H9 (cell line): ENCODE measurements at regions not wholly inside any gene's neighbourhood (a gene's known extent, or its start where the extent isn't known, plus 50 kb on each side); places are given as distances from the start of the nearest gene placed in this dataset.

ENCODE experiments used
- DNase-seq: peaks from one replicate; pipeline ENCODE4 v3.0.0-alpha.2; 2017
- H2AFZ ChIP-seq: one replicate; pipeline ENCODE4 v1.6.1; 2013; ENCODE audit warnings: mild to moderate bottlenecking, low read length, control low read depth, moderate library complexity
- H2AK5ac ChIP-seq: 2 replicates; pipeline ENCODE4 v1.6.1; 2013; ENCODE audit warnings: low read length, control low read depth, mixed read lengths; ENCODE audit not compliant: insufficient read length
- H2BK120ac ChIP-seq: one replicate; pipeline ENCODE4 v1.6.1; 2013; ENCODE audit warnings: low read depth, mild to moderate bottlenecking, low read length, control low read depth, inconsistent platforms; ENCODE audit not compliant: poor library complexity, severe bottlenecking
- H2BK12ac ChIP-seq: 2 replicates; pipeline ENCODE4 v1.6.1; 2013; ENCODE audit warnings: low read length, control low read depth, mixed read lengths, low read depth; ENCODE audit not compliant: insufficient read length
- H2BK15ac ChIP-seq: 2 replicates; pipeline ENCODE4 v1.6.1; 2013; ENCODE audit warnings: low read depth, low read length, control low read depth
- H2BK20ac ChIP-seq: one replicate; pipeline ENCODE4 v1.6.1; 2013; ENCODE audit warnings: low read depth, mild to moderate bottlenecking, low read length, control low read depth, inconsistent platforms; ENCODE audit not compliant: poor library complexity, severe bottlenecking
- H2BK5ac ChIP-seq: 2 replicates; pipeline ENCODE4 v1.6.1; 2013; ENCODE audit warnings: low read length, control low read depth, mixed read lengths; ENCODE audit not compliant: insufficient read length
- H3K14ac ChIP-seq: 2 replicates; pipeline ENCODE4 v1.6.1; 2013; ENCODE audit warnings: low read length, control low read depth; ENCODE audit not compliant: insufficient read depth
- H3K18ac ChIP-seq: 2 replicates; pipeline ENCODE4 v1.6.1; 2013; ENCODE audit warnings: low read depth, mild to moderate bottlenecking, mixed read lengths, low read length, control low read depth; ENCODE audit not compliant: insufficient read length
- H3K23ac ChIP-seq: 2 replicates; pipeline ENCODE4 v1.6.1; 2013; ENCODE audit warnings: low read length, control low read depth, mixed read lengths, low read depth; ENCODE audit not compliant: insufficient read length
- H3K23me2 ChIP-seq: 2 replicates; pipeline ENCODE4 v1.6.1; 2013; ENCODE audit warnings: low read depth, mild to moderate bottlenecking, mixed read lengths, low read length, control low read depth; ENCODE audit not compliant: insufficient read length, poor library complexity, severe bottlenecking
- H3K27ac ChIP-seq: 2 replicates; pipeline ENCODE4 v1.5.1; 2013; ENCODE audit warnings: low read length, control low read depth, mixed read lengths, low read depth; ENCODE audit not compliant: insufficient read length
- H3K27me3 ChIP-seq: 2 replicates; pipeline ENCODE4 v1.6.1; 2013; ENCODE audit warnings: low read length, control low read depth, inconsistent platforms; ENCODE audit not compliant: insufficient read depth
- H3K4ac ChIP-seq: 2 replicates; pipeline ENCODE4 v1.6.1; 2013; ENCODE audit warnings: low read depth, mild to moderate bottlenecking, control low read depth, inconsistent platforms, low read length, moderate library complexity
- H3K4me1 ChIP-seq: 2 replicates; pipeline ENCODE4 v1.6.1; 2013; ENCODE audit warnings: low read length, control low read depth, inconsistent platforms; ENCODE audit not compliant: insufficient read depth
- H3K4me2 ChIP-seq: 2 replicates; pipeline ENCODE4 v1.6.1; 2013; ENCODE audit warnings: low read length, control low read depth, mixed read lengths; ENCODE audit not compliant: insufficient read length, insufficient read depth
- H3K56ac ChIP-seq: 2 replicates; pipeline ENCODE4 v1.6.1; 2013; ENCODE audit warnings: low read depth, mild to moderate bottlenecking, mixed read lengths, low read length, control low read depth; ENCODE audit not compliant: insufficient read length
- H3K79me1 ChIP-seq: 2 replicates; pipeline ENCODE4 v1.6.1; 2013; ENCODE audit warnings: low read depth, mild to moderate bottlenecking, moderate library complexity, low read length, control low read depth, inconsistent platforms; ENCODE audit not compliant: insufficient read depth, poor library complexity, severe bottlenecking
- H3K79me2 ChIP-seq: 2 replicates; pipeline ENCODE4 v1.6.1; 2013; ENCODE audit warnings: low read length, control low read depth, inconsistent platforms; ENCODE audit not compliant: insufficient read depth
- H3K9ac ChIP-seq: 2 replicates; pipeline ENCODE4 v1.6.1; 2013; ENCODE audit warnings: low read length, control low read depth, mixed read lengths; ENCODE audit not compliant: insufficient read length; ENCODE audit errors: extremely low read depth
- H3K9me3 ChIP-seq: one replicate; pipeline ENCODE4 v1.6.1; 2013; ENCODE audit warnings: low read depth, low read length, inconsistent platforms; ENCODE audit not compliant: control insufficient read depth
- H3T11ph ChIP-seq: one replicate; pipeline ENCODE4 v1.6.1; 2013; ENCODE audit warnings: mild to moderate bottlenecking, low read length, control low read depth, inconsistent platforms
- H4K20me1 ChIP-seq: one replicate; pipeline ENCODE4 v1.6.1; 2013; ENCODE audit not compliant: control insufficient read depth, insufficient read length, insufficient read depth
- H4K5ac ChIP-seq: 2 replicates; pipeline ENCODE4 v1.6.1; 2013; ENCODE audit warnings: low read depth, mild to moderate bottlenecking, mixed read lengths, low read length, control low read depth; ENCODE audit not compliant: insufficient read length
- H4K8ac ChIP-seq: replicated peaks from 2 replicates; pipeline ENCODE4 v1.6.1; 2013; ENCODE audit warnings: low read length, control low read depth, mixed read lengths, low read depth; ENCODE audit not compliant: insufficient read length
- H4K91ac ChIP-seq: 2 replicates; pipeline ENCODE4 v1.6.1; 2013; ENCODE audit warnings: low read depth, mild to moderate bottlenecking, moderate library complexity, mixed read lengths, low read length, control low read depth; ENCODE audit not compliant: insufficient read length
- H3K27ac Mint-ChIP-seq, 3 experiments: 2 replicates in 2 of 3; 3 replicates in 1 of 3; pipeline ENCODE4 v1.8.0; 2020 to 2021; ENCODE audit warnings: mixed read lengths in 3 of 3, mild to moderate bottlenecking in 1 of 3, moderate library complexity in 1 of 3
- H3K27me3 Mint-ChIP-seq: 2 replicates; pipeline ENCODE4 v1.8.0; 2021; ENCODE audit warnings: low read depth, mild to moderate bottlenecking, moderate library complexity, mixed read lengths
- H3K36me3 Mint-ChIP-seq, 3 experiments: 2 replicates in 2 of 3; 3 replicates in 1 of 3; pipeline ENCODE4 v1.8.0; 2020 to 2021; ENCODE audit warnings: low read depth in 3 of 3, mixed read lengths in 3 of 3; ENCODE audit not compliant: insufficient read depth in 1 of 3
- H3K4me1 Mint-ChIP-seq, 2 experiments: 2 replicates each; pipeline ENCODE4 v1.8.0; 2020; ENCODE audit warnings: mixed read lengths in 2 of 2
- H3K4me3 Mint-ChIP-seq, 2 experiments: 2 replicates in 1 of 2; 3 replicates in 1 of 2; pipeline ENCODE4 v1.8.0; 2020 to 2021; ENCODE audit warnings: mild to moderate bottlenecking in 2 of 2, mixed read lengths in 2 of 2, moderate library complexity in 1 of 2
- H3K9me3 Mint-ChIP-seq, 2 experiments: 2 replicates in 1 of 2; 3 replicates in 1 of 2; pipeline ENCODE4 v1.8.0; 2020; ENCODE audit warnings: mild to moderate bottlenecking in 2 of 2, mixed read lengths in 2 of 2, moderate library complexity in 1 of 2
- CTCF ChIP-seq: fragments of 200-600 bp; sonication (generic); conservative IDR thresholded peaks from 3 replicates; pipeline ENCODE4 v1.8.0; 2021; ENCODE audit warnings: antibody characterized with exemption, mild to moderate bottlenecking
- WGBS: extraction: QIAGEN DNeasy Blood & Tissue Kit; methylation state at CpG from one replicate; pipeline ENCODE4 v1.1.7; 2013; ENCODE audit warnings: missing lambda C conversion rate, low lambda C conversion rate, mixed read lengths; ENCODE audit not compliant: insufficient read length; ENCODE audit errors: extremely low coverage; 5-methylcytosine and 5-hydroxymethylcytosine counted together

GRCh38 chr3:166764698-166765318 is 615.3 kb downstream of the ZBBX start:
- Histone ChIP-seq H3K56ac (no peak overlapping the region), H2BK120ac (no peak overlapping the region), H4K20me1 (no peaks in the 10 kb centered on the region), H3K4ac (no peak overlapping the region), H3K79me1 (no peaks in the 10 kb centered on the region), H4K8ac (no peak overlapping the region), H3K9me3 (peaks cover 9% of the 10 kb centered on the region), H3K79me2 (no peaks in the 10 kb centered on the region), H3K23ac (no peak overlapping the region), H4K91ac (no peak overlapping the region), H3K27me3 (no peaks in the 10 kb centered on the region), H2AK5ac (no peak overlapping the region), H3K14ac (no peak overlapping the region), H4K5ac (no peak overlapping the region), H2BK20ac (no peak overlapping the region), H2BK5ac (no peak overlapping the region), H3T11ph (no peak overlapping the region), H3K27ac (no peak overlapping the region), H3K9ac (no peak overlapping the region), H3K18ac (no peak overlapping the region), H2BK12ac (no peak overlapping the region), H3K4me1 (no peaks in the 10 kb centered on the region), H2AFZ (no peak overlapping the region), H2BK15ac (no peak overlapping the region), H3K4me2 (no peak overlapping the region), H3K23me2 (no peaks in the 10 kb centered on the region)
- no peak for TF ChIP-seq CTCF
- no CpG with 5 or more reads among the region's 5 CpGs for WGBS
- H3K27ac Mint-ChIP-seq, result no peak overlapping the region
- H3K4me1 Mint-ChIP-seq, result no peaks in the 10 kb centered on the region
- no peaks in the 10 kb centered on the region for H3K27me3 Mint-ChIP-seq
- no peak overlapping the region for H3K4me3 Mint-ChIP-seq
- peaks cover 26 to 31% of the 10 kb centered on the region in 2 experiments for H3K9me3 Mint-ChIP-seq
- peaks cover 11 to 26% (median 20%) of the 10 kb centered on the region in 3 experiments for H3K36me3 Mint-ChIP-seq
- no peak for DNase-seq
